ENCODE measurements at regions not wholly inside any gene's neighbourhood (a gene's known extent, or its start where the extent isn't known, plus 50 kb on each side); places are given as distances from the start of the nearest gene placed in this dataset.

DNA sequence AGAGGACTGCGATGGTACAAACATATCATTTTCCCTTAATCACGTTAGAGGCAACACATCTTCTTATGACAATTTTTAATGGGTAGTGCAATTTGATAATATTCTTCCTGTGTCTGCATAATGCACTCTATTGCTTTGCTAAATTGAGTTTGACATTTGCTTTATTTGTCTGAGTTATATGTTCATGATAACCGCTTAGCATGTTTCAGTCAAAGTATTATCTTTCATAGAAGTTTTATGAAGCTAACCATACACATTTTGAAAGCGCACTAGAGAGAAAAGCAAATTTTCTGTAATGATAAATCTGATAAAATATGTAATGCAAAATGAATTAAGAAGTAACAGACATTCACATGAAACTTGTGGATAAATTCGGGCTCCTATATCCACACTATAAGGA, 1276.9 kb downstream of the ZPLD1 start:
- ATAC-seq: no peak
- intact Hi-C loops (cut with DNase I): no loop called here
- H3K27ac ChIP-seq (ENCODE audit: low read length): no peak overlapping the region
- H3K4me3 ChIP-seq (ENCODE audit: low read length): no peak overlapping the region
- 85% methylated on average over 5 of the region's 5 CpGs for WGBS
- DNase-seq: no peak
- no peaks in the 10 kb centered on the region for H3K4me1 ChIP-seq (ENCODE audit: control insufficient read depth, insufficient read depth, low read length)
- no peaks in the 10 kb centered on the region for H3K27me3 ChIP-seq (ENCODE audit: control insufficient read depth, insufficient read depth)
- no peaks in the 10 kb centered on the region for H3K9me3 ChIP-seq (ENCODE audit: control insufficient read depth, low read length)

DNA sequence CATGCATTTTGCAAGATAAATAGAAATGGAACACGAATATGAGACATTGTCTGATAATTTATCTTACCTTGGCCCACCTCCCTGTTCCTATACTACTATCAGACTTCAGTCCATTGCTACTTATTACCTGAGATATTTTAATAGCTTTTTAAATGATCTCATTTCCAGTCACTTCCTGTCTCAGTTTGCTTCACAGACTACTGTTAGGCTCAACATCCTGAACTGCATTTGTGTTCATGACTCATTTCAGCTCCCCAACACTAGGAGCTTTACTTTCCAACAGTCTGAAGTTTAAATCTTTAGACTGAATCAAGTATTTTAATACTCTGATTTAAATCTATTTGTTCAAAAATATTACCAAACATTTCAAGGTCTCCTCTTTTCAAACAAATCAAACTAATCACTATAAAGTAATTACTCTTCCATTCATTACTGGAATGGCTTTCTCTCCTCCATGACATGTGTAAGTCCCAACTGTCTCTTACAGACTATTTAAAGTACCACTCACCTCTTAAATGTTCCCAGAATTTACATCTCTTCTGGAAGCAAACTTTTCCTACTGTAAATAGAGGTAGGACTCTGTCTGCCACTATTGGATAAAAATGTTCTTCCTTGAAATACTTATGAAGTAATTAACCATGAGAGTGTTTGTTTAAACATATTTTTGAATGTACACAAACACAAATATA, 1277.6 kb downstream of the ZPLD1 start:
- Histone ChIP-seq H3K9me3 (ENCODE audit: control insufficient read depth, low read length) (no peaks in the 10 kb centered on the region), H3K4me3 (ENCODE audit: low read length) (no peak overlapping the region), H3K27ac (ENCODE audit: low read length) (no peak overlapping the region), H3K4me1 (ENCODE audit: control insufficient read depth, insufficient read depth, low read length) (no peaks in the 10 kb centered on the region), H3K27me3 (ENCODE audit: control insufficient read depth, insufficient read depth) (no peaks in the 10 kb centered on the region)
- ATAC-seq: no peak
- intact Hi-C loops (cut with DNase I): no loop called here
- WGBS: 34% methylated on average over 1 of the region's 1 CpG
- DNase-seq: no peak

DNA sequence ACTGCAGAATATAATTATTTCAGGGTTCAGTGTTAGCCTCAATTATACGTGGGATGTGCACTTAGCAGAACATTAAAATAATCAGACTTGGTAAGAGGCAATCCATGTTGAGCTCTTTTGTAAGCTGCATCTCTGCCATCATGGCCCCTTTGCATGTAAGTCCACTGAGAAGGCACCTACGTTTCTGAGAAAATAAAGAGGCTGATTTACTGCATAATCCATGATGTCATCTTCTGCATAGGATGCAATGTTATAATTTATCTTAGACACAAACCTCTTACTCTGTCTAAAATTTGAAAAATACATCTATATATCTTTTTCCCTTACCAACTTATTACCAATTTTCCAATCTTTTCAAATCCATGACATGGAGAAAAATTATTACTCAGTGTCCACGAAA, 1294.7 kb downstream of the ZPLD1 start:
- intact Hi-C loops (cut with DNase I): no loop called here
- 68% methylated on average over 3 of the region's 3 CpGs for WGBS

DNA sequence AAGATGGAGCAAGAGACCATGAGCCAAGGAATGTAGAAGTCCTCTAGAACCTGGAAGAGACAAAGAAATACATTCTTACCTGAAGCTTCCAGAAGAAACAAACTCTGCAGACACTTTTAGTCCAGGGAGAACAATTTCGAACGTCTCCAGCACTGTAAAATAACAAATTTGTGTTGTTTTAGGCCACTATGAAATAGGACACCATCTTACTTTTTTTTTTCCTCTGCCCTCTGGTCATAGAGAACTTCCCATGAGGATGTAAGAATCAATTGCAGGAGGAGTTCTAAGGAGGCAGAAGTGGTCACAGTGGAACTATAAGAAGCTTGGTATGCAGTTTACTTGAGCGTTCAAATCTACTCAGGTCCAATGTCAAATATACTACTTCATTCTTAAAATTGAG, 1295.9 kb downstream of the ZPLD1 start:
- Histone ChIP-seq H3K4me3 (ENCODE audit: low read length) (no peak overlapping the region), H3K27me3 (ENCODE audit: control insufficient read depth, insufficient read depth) (no peaks in the 10 kb centered on the region), H3K4me1 (ENCODE audit: control insufficient read depth, insufficient read depth, low read length) (no peaks in the 10 kb centered on the region), H3K9me3 (ENCODE audit: control insufficient read depth, low read length) (no peaks in the 10 kb centered on the region), H3K27ac (ENCODE audit: low read length) (no peak overlapping the region)
- intact Hi-C loops (cut with DNase I): no loop called here
- DNase-seq (no peak), ATAC-seq (no peak)
- 79% methylated on average over 3 of the region's 3 CpGs for WGBS

More for the DNA sequence above, 1294.7 kb downstream of the ZPLD1 start:
- Histone ChIP-seq H3K27me3 (ENCODE audit: control insufficient read depth, insufficient read depth) (no peaks in the 10 kb centered on the region), H3K9me3 (ENCODE audit: control insufficient read depth, low read length) (no peaks in the 10 kb centered on the region), H3K27ac (ENCODE audit: low read length) (no peak overlapping the region), H3K4me1 (ENCODE audit: control insufficient read depth, insufficient read depth, low read length) (no peaks in the 10 kb centered on the region), H3K4me3 (ENCODE audit: low read length) (no peak overlapping the region)
- ATAC-seq (no peak), DNase-seq (no peak)

DNA sequence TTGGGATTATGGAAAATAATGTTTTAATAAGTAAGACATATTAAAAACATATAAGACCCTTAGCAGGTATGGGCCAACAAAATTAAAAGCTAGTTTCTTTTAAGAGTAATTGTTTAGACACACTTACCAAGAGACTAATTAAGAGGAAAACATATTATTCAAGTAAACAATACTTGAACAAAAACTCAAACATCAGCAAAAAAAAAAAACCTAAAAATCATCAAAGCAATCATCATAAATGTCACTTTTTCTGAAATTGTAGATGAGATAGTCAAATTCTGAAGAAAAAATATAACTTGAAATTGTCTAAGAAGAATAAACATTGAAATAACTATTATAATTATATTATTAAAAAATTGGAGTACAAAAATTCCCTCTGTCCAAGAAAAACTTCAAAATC, 1318.2 kb downstream of the ZPLD1 start:
- Histone ChIP-seq H3K27ac (ENCODE audit: low read length) (no peak overlapping the region), H3K4me1 (ENCODE audit: control insufficient read depth, insufficient read depth, low read length) (no peaks in the 10 kb centered on the region), H3K4me3 (ENCODE audit: low read length) (no peak overlapping the region), H3K27me3 (ENCODE audit: control insufficient read depth, insufficient read depth) (no peaks in the 10 kb centered on the region), H3K9me3 (ENCODE audit: control insufficient read depth, low read length) (no peaks in the 10 kb centered on the region)
- ATAC-seq (no peak), DNase-seq (no peak)
- intact Hi-C loops (cut with DNase I): no loop called here

DNA sequence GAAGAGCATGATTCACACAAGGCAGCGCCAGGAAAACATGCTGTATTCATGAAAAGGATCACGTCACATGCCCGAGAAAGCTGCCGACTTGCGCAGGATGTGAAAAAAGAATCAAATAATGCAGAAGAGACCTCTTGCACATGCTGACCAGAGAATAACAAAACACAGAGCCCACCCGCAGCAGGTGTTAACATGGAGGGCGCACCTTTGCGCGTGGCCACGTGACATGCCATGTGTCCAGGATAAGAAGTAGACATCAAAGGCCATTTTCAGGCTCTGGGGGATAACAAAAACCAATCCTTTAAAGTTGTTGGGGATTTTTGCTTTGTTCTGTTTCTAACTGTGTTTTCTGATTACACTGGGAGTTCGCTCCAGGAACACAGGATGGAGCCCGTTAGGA, 1332.8 kb downstream of the ZPLD1 start:
- Histone ChIP-seq H3K27me3 (ENCODE audit: control insufficient read depth, insufficient read depth) (no peaks in the 10 kb centered on the region), H3K27ac (ENCODE audit: low read length) (no peak overlapping the region), H3K4me3 (ENCODE audit: low read length) (no peak overlapping the region), H3K9me3 (ENCODE audit: control insufficient read depth, low read length) (no peaks in the 10 kb centered on the region), H3K4me1 (ENCODE audit: control insufficient read depth, insufficient read depth, low read length) (no peaks in the 10 kb centered on the region)
- intact Hi-C loops (cut with DNase I): no loop called here
- WGBS: 86% methylated on average over 12 of the region's 12 CpGs
- DNase-seq (no peak), ATAC-seq (no peak)

DNA sequence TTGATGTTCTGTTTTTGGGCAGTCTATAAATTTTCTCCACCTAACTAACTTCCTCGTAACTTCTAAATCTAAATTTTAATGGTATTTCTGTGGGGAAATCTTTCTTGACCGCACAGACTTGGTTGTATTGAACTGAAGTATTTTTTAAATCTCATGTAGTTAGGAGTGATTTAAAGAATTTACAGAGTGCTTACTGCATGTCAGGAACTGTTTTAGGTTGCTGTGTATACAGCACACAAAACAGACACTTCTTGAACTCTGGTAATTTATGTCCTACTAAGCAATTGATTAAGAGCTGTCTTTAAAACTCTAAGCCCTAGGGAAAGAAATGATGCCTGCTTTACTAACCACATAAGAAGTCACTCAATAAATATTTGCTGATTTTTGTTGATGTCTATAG, 1350.2 kb downstream of the ZPLD1 start:
- ATAC-seq (no peak), DNase-seq (no peak)
- WGBS: 88% methylated on average over 2 of the region's 2 CpGs
- H3K4me3 ChIP-seq (ENCODE audit: low read length): no peak overlapping the region
- intact Hi-C loops (cut with DNase I): no loop called here
- H3K27ac ChIP-seq (ENCODE audit: low read length): no peak overlapping the region
- H3K4me1 ChIP-seq (ENCODE audit: control insufficient read depth, insufficient read depth, low read length): no peaks in the 10 kb centered on the region
- H3K9me3 ChIP-seq (ENCODE audit: control insufficient read depth, low read length): no peaks in the 10 kb centered on the region
- H3K27me3 ChIP-seq (ENCODE audit: control insufficient read depth, insufficient read depth): no peaks in the 10 kb centered on the region

DNA sequence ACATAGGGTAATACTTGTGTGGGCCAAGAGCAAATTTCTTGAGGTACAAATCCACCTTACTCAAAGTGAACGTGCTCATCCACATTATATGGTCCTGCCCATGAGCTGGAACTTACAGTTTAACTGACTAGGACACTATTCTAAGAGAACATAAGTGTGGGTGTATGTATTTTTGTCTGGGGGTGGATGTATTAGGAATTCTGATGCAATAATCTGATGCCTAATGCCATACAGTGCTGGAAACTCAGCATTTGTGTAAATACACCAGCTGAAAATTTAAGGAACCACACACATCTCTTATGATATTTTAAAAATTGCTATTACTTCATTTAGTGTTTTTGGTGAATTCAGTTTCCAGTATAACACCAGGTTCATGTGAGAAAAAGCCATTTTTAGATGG, 1350.7 kb downstream of the ZPLD1 start:
- WGBS: 68% methylated on average over 1 of the region's 1 CpG
- H3K27ac ChIP-seq (ENCODE audit: low read length): no peak overlapping the region

DNA sequence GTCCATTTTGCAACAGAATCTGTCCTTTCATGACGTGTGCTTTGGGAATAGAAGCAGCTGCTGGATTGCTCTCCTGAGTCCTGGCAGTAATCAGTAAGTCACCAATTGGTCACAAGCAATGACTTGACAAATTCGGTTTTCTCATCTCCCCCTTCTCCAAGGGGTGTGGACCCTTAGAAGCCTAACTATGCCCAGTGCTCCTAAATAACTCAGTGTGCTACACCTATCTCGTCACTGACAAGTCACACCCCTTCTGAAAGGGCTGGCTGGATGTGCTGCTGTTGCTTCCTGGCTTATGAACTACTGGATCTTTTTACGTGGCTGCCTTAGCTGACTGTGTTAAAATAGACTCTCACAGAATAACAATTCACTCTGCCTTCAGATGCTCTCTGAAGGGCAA, 1351.5 kb downstream of the ZPLD1 start:
- WGBS: 15% methylated on average over 4 of the region's 4 CpGs
- Histone ChIP-seq H3K4me3 (ENCODE audit: low read length) (no peak overlapping the region), H3K9me3 (ENCODE audit: control insufficient read depth, low read length) (no peaks in the 10 kb centered on the region), H3K27me3 (ENCODE audit: control insufficient read depth, insufficient read depth) (no peaks in the 10 kb centered on the region), H3K4me1 (ENCODE audit: control insufficient read depth, insufficient read depth, low read length) (no peaks in the 10 kb centered on the region), H3K27ac (ENCODE audit: low read length) (no peak overlapping the region)
- intact Hi-C loops (cut with DNase I): no loop called here
- DNase-seq (no peak), ATAC-seq (no peak)

More for the DNA sequence above, 1350.7 kb downstream of the ZPLD1 start:
- Histone ChIP-seq H3K27me3 (ENCODE audit: control insufficient read depth, insufficient read depth) (no peaks in the 10 kb centered on the region), H3K4me1 (ENCODE audit: control insufficient read depth, insufficient read depth, low read length) (no peaks in the 10 kb centered on the region), H3K9me3 (ENCODE audit: control insufficient read depth, low read length) (no peaks in the 10 kb centered on the region), H3K4me3 (ENCODE audit: low read length) (no peak overlapping the region)
- ATAC-seq (no peak), DNase-seq (no peak)
- intact Hi-C loops (cut with DNase I): no loop called here

DNA sequence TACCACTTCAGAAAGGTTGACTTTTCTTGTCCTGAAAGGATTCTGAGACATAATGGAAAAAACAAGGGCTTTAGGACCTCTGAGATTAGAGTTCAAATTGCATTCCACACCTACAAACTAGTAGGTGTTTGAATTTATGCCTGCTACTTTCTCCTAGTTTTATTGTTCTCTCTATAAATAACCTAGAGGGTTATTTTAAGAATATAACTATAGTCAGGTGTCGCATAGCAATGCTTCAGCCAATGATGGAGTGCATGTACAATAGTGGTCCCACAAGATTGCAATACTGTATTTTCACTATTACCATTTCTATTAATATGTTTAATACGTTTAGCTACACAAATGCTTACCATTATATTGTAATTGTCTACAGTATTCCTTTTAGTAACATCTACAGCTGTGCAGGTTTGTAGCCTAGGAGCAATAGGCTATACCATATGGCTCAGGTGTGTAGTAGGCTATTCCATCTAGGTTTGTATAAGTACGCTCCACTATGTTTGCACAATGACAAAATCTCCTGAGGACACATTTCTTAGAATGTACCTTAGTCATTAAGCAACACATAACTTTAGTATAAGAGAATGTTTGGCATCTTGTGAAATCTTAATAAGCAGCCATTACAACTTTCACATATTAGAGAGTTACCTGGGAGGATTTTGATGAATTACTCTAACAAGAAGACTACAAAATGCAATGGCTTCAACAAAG, 1352.5 kb downstream of the ZPLD1 start:
- DNase-seq (no peak), ATAC-seq (no peak)
- no peak overlapping the region for H3K4me3 ChIP-seq (ENCODE audit: low read length)
- intact Hi-C loops (cut with DNase I): no loop called here
- H3K9me3 ChIP-seq (ENCODE audit: control insufficient read depth, low read length): no peaks in the 10 kb centered on the region
- H3K27ac ChIP-seq (ENCODE audit: low read length): no peak overlapping the region
- WGBS: 81% methylated on average over 3 of the region's 3 CpGs
- no peaks in the 10 kb centered on the region for H3K4me1 ChIP-seq (ENCODE audit: control insufficient read depth, insufficient read depth, low read length)
- no peaks in the 10 kb centered on the region for H3K27me3 ChIP-seq (ENCODE audit: control insufficient read depth, insufficient read depth)

DNA sequence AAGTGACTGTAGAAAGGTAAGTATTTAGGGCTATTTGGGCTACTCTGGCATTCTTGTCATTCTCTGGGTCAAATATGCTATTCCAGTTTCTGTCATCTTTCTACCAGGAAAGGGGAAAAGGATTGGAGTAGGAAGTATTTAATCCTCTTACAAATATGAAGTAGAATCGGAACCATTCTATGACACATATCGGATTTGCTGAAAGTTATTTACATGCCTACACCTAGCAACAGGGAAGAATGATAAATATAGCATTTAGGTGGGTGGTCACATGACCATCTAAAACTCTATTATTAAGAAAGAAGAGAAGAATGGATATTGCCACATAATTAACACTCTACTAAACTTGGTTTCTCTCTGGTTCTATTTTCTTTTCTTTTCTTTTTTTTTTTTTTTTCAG, 1353.1 kb downstream of the ZPLD1 start:
- no peak for ATAC-seq
- Histone ChIP-seq H3K9me3 (ENCODE audit: control insufficient read depth, low read length) (no peaks in the 10 kb centered on the region), H3K27ac (ENCODE audit: low read length) (no peak overlapping the region), H3K27me3 (ENCODE audit: control insufficient read depth, insufficient read depth) (no peaks in the 10 kb centered on the region), H3K4me1 (ENCODE audit: control insufficient read depth, insufficient read depth, low read length) (no peaks in the 10 kb centered on the region), H3K4me3 (ENCODE audit: low read length) (no peak overlapping the region)
- WGBS: 84% methylated on average over 2 of the region's 2 CpGs
- intact Hi-C loops (cut with DNase I): no loop called here
- no peak for DNase-seq
